ENCODE measurements at regions not wholly inside any gene's neighbourhood (a gene's known extent, or its start where the extent isn't known, plus 50 kb on each side); places are given as distances from the start of the nearest gene placed in this dataset.

- H3K27me3 ChIP-seq (replicated peaks; ENCODE audit: insufficient read depth, low read depth, low read length, poor library complexity) = no peaks in the 10 kb centered on the region
- TF ChIP-seq EZH2 (IDR thresholded peaks at IDR 0.05; ENCODE audit: borderline replicate concordance, low read depth, low read length, poor library complexity, severe bottlenecking) (no peak), CTCF (conservative IDR thresholded peaks at IDR 0.05; ENCODE audit: low read depth, low read length) (no peak)
- no TSS peak for BruUV-seq (replicated peaks)
- ChIA-PET POLR2A (ENCODE audit: low non-redundant PET) (no interaction called here), CTCF (interaction anchor here (0.9 kb wide), 1 partner anchor 211 kb away, joined by 3 read pairs; no protein-coding TSS in a partner anchor)
- no peaks in the 10 kb centered on the region for H3K9me3 ChIP-seq (ENCODE audit: low read depth, low read length, poor library complexity, severe bottlenecking)
- no peak for DNase-seq (ENCODE audit: low spot score)
- H3K4me1 ChIP-seq (ENCODE audit: insufficient read depth, low read length, poor library complexity, severe bottlenecking) = no peaks in the 10 kb centered on the region
- intact Hi-C loops (cut with micrococcal nuclease; ENCODE audit: unreplicated experiment) = no loop called here
- no peaks in the 10 kb centered on the region for H3K36me3 ChIP-seq (ENCODE audit: insufficient read depth, low read length, poor library complexity, severe bottlenecking)
- H3K27ac ChIP-seq (ENCODE audit: low read depth, low read length, poor library complexity, severe bottlenecking) = no peak overlapping the region
- H3K4me3 ChIP-seq (ENCODE audit: low read depth, low read length, poor library complexity, severe bottlenecking) = no peak overlapping the region
These were observed 227.3 kb upstream of the PDE10A start for GRCh38 chr6:165890404-165890735.

GRCh38 chr6:165889636-165890403, 226.8 kb upstream of the PDE10A start:
- H3K27ac ChIP-seq (ENCODE audit: low read depth, low read length, poor library complexity, severe bottlenecking) = no peak overlapping the region
- no peaks in the 10 kb centered on the region for H3K9me3 ChIP-seq (ENCODE audit: low read depth, low read length, poor library complexity, severe bottlenecking)
- TF ChIP-seq EZH2 (IDR thresholded peaks at IDR 0.05; ENCODE audit: borderline replicate concordance, low read depth, low read length, poor library complexity, severe bottlenecking) = no peak
- peak; percentile 68 for TF ChIP-seq CTCF (conservative IDR thresholded peaks at IDR 0.05; ENCODE audit: low read depth, low read length)
- ChIA-PET POLR2A (ENCODE audit: low non-redundant PET) (no interaction called here), CTCF (interaction anchor here (0.9 kb wide), 1 partner anchor 211 kb away, joined by 3 read pairs; no protein-coding TSS in a partner anchor)
- intact Hi-C loops (cut with micrococcal nuclease; ENCODE audit: unreplicated experiment) = no loop called here
- peak; percentile 50 for DNase-seq (ENCODE audit: low spot score)
- no TSS peak for BruUV-seq (replicated peaks)
- H3K4me3 ChIP-seq (ENCODE audit: low read depth, low read length, poor library complexity, severe bottlenecking) = no peak overlapping the region
- no peaks in the 10 kb centered on the region for H3K36me3 ChIP-seq (ENCODE audit: insufficient read depth, low read length, poor library complexity, severe bottlenecking)
- H3K4me1 ChIP-seq (ENCODE audit: insufficient read depth, low read length, poor library complexity, severe bottlenecking) = no peaks in the 10 kb centered on the region
- H3K27me3 ChIP-seq (replicated peaks; ENCODE audit: insufficient read depth, low read depth, low read length, poor library complexity) = no peaks in the 10 kb centered on the region

GRCh38 chr6:165886169-165886568, 223.1 kb upstream of the PDE10A start:
- CTCF ChIA-PET = no interaction called here
- Histone ChIP-seq H3K27me3 (replicated peaks; ENCODE audit: insufficient read depth, low read depth, low read length, poor library complexity) (no peaks in the 10 kb centered on the region), H3K27ac (ENCODE audit: low read depth, low read length, poor library complexity, severe bottlenecking) (no peak overlapping the region), H3K36me3 (ENCODE audit: insufficient read depth, low read length, poor library complexity, severe bottlenecking) (no peaks in the 10 kb centered on the region), H3K4me3 (ENCODE audit: low read depth, low read length, poor library complexity, severe bottlenecking) (no peak overlapping the region), H3K9me3 (ENCODE audit: low read depth, low read length, poor library complexity, severe bottlenecking) (no peaks in the 10 kb centered on the region), H3K4me1 (ENCODE audit: insufficient read depth, low read length, poor library complexity, severe bottlenecking) (no peaks in the 10 kb centered on the region)
- POLR2A ChIA-PET (ENCODE audit: low non-redundant PET) = no interaction called here
- no TSS peak for BruUV-seq (replicated peaks)
- TF ChIP-seq EZH2 (IDR thresholded peaks at IDR 0.05; ENCODE audit: borderline replicate concordance, low read depth, low read length, poor library complexity, severe bottlenecking) (no peak), CTCF (conservative IDR thresholded peaks at IDR 0.05; ENCODE audit: low read depth, low read length) (no peak)
- DNase-seq (ENCODE audit: low spot score) = no peak
- intact Hi-C loops (cut with micrococcal nuclease; ENCODE audit: unreplicated experiment) = loop anchor here (1.0 kb wide), 1 partner anchor 212 kb away; no protein-coding TSS in a partner anchor

Measured in A673 (cell line).